Spleen (tissue), 3 donors: ENCODE measurements at regions not wholly inside any gene's neighbourhood (a gene's known extent, or its start where the extent isn't known, plus 50 kb on each side); places are given as distances from the start of the nearest gene placed in this dataset.

Experiments used
- POLR2A ChIP-seq, 3 donors: fragments of 450-650 bp; IDR thresholded peaks; one replicate each; pipeline ENCODE4 v1.5.1; 2017; ENCODE audit warnings: antibody characterized with exemption in 3 of 3, mild to moderate bottlenecking in 1 of 3
- POLR2AphosphoS5 ChIP-seq, 3 donors: sonication (generic); formaldehyde crosslinking; IDR thresholded peaks; one replicate each; pipeline ENCODE4 v1.5.1; 2017; ENCODE audit warnings: antibody characterized with exemption in 3 of 3

- no peak for TF ChIP-seq POLR2A (IDR thresholded peaks at IDR 0.05)
- TF ChIP-seq POLR2AphosphoS5 (IDR thresholded peaks at IDR 0.05) = no peak
Observed at GRCh38 chr15:37289109-37289765, 188.9 kb upstream of the MEIS2 start.
